A549 (cell line): ENCODE measurements at regions not wholly inside any gene's neighbourhood (a gene's known extent, or its start where the extent isn't known, plus 50 kb on each side); places are given as distances from the start of the nearest gene placed in this dataset.

ENCODE experiments used
- FOSB ChIP-seq: fragments of 250-450 bp; sonication (Bioruptor Pico); IDR thresholded peaks from 2 replicates; pipeline ENCODE4 v1.5.0; 2020; ENCODE audit warnings: mild to moderate bottlenecking, moderate library complexity
- TF ChIP-seq, protein P1 (sequence below): fragments of >200 bp; sonication (Bioruptor Twin); formaldehyde crosslinking; IDR thresholded peaks from 3 replicates; pipeline ENCODE4 v1.5.1; 2016

DNA sequence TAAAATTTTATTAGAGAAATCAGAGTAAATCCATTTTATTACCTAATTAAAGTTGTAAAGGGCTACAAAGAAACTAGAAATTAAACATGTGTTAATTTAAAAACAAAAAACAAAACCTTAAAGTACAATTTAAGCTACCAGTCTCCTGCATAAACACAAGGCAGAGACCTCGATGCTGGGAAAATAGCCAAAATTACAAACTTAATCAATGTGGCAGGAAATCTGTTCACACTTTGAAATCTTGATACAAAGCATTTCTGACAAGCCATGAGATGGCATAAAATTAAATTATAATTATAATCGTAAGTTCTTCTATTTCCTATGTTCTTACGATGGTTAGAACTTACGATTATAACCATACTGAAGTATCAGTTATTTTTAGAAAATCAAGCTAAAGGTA lies 158.0 kb upstream of the FREM1 start:
- TF ChIP-seq, protein P1, sequence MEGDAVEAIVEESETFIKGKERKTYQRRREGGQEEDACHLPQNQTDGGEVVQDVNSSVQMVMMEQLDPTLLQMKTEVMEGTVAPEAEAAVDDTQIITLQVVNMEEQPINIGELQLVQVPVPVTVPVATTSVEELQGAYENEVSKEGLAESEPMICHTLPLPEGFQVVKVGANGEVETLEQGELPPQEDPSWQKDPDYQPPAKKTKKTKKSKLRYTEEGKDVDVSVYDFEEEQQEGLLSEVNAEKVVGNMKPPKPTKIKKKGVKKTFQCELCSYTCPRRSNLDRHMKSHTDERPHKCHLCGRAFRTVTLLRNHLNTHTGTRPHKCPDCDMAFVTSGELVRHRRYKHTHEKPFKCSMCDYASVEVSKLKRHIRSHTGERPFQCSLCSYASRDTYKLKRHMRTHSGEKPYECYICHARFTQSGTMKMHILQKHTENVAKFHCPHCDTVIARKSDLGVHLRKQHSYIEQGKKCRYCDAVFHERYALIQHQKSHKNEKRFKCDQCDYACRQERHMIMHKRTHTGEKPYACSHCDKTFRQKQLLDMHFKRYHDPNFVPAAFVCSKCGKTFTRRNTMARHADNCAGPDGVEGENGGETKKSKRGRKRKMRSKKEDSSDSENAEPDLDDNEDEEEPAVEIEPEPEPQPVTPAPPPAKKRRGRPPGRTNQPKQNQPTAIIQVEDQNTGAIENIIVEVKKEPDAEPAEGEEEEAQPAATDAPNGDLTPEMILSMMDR: no peak
- TF ChIP-seq FOSB: no peak
